ENCODE measurements at regions not wholly inside any gene's neighbourhood (a gene's known extent, or its start where the extent isn't known, plus 50 kb on each side); places are given as distances from the start of the nearest gene placed in this dataset.

DNA sequence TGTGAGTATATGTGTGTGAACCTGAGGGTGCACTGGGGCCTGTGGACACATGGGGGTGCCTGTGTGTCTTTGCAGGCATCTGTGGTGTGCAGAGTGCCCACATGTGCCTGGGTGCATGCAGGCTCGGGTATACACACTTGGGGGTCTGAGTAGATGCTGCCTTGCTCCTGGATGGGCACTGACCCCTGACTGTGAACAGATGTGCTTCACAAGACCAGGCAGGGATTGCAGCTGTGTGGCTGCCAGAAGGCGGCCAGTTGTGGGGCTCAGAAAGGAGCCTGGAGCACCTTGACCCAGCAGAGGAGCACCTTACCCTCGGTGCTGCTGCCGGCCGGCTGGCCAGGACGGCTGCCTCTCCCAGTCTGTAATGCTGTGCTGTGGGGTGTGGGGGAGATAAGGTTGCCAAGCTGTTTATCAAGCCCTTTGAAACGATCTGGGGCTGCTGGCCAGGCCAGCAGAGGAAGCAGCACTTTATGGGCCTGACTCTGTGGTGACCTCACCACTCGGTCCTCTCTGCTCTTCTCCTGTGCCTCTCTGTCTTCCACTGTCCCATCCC is 55.5 kb upstream of the MRPS22 start:
- TF ChIP-seq GATA2 (IDR thresholded peaks at IDR 0.05; ENCODE audit: low read depth, low read length) (no peak), GATA3 (IDR thresholded peaks at IDR 0.05; ENCODE audit: low read depth, low read length) (no peak)

All from SH-SY5Y (cell line).